ENCODE measurements at regions not wholly inside any gene's neighbourhood (a gene's known extent, or its start where the extent isn't known, plus 50 kb on each side); places are given as distances from the start of the nearest gene placed in this dataset.

DNA sequence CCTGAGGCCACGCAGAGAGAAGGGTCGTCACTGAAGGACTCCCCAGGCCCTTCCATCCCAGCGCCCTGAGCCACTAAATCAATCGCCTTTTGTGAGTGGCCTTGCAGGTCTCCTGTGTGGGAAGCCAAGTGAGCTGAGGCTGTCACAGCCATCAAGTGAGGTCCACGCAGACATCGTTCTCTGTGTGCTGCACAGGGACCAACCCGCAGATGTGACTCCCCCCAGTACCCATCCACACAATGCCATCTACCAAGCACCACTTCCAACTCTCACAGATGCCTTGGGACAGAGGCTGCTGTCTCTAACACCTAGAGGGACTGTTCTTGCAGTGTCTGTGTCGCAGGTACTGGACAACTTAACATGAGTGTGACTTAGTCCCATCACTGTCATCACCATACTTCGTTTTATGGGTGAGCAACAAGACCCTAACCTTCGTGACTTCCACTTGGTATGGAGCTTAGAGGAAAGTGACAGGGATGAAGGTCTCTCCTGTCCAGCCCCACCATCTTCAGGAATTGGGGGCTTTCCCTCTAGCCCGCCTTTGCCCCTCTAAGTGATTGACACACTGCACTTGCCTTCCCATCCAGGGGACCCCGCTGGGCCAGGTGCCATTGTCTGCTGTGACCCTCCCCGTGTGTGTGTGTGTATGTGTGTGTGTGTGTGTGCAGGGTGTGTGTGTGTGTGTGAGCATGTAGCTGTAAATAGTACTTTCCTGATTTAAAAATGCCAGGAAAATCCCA lies 51.4 kb upstream of the TMEM72 start:
- Mint-ChIP-seq H3K4me1 (ENCODE audit: insufficient read depth, unreplicated experiment) (no peaks in the 10 kb centered on the region), H3K4me3 (ENCODE audit: unreplicated experiment) (no peak overlapping the region), H3K36me3 (ENCODE audit: insufficient read depth, unreplicated experiment) (no peaks in the 10 kb centered on the region), H3K27ac (ENCODE audit: low read depth, unreplicated experiment) (no peak overlapping the region), H3K9me3 (ENCODE audit: unreplicated experiment) (no peaks in the 10 kb centered on the region), H3K27me3 (ENCODE audit: insufficient read depth, unreplicated experiment) (no peaks in the 10 kb centered on the region)
- TF ChIP-seq, protein P1, sequence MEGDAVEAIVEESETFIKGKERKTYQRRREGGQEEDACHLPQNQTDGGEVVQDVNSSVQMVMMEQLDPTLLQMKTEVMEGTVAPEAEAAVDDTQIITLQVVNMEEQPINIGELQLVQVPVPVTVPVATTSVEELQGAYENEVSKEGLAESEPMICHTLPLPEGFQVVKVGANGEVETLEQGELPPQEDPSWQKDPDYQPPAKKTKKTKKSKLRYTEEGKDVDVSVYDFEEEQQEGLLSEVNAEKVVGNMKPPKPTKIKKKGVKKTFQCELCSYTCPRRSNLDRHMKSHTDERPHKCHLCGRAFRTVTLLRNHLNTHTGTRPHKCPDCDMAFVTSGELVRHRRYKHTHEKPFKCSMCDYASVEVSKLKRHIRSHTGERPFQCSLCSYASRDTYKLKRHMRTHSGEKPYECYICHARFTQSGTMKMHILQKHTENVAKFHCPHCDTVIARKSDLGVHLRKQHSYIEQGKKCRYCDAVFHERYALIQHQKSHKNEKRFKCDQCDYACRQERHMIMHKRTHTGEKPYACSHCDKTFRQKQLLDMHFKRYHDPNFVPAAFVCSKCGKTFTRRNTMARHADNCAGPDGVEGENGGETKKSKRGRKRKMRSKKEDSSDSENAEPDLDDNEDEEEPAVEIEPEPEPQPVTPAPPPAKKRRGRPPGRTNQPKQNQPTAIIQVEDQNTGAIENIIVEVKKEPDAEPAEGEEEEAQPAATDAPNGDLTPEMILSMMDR (IDR thresholded peaks at IDR 0.05; ENCODE audit: unreplicated experiment) = no peak
- ChIA-PET CTCF (interaction anchor here (0.5 to 2.2 kb wide), 6 partner anchors 18 to 1734 kb away, joined by 3 to 15 read pairs (median 4); no protein-coding TSS in a partner anchor), POLR2A (no interaction called here)
- intact Hi-C loops (cut with micrococcal nuclease) = loop anchor here (5.0 to 10.0 kb wide), 2 partner anchors 395 to 472 kb away; partner anchors contain the start of gene CXCL12
- no TSS peak for BruUV-seq (replicated peaks)
- DNase-seq (ENCODE audit: unreplicated experiment) = no peak

DNA sequence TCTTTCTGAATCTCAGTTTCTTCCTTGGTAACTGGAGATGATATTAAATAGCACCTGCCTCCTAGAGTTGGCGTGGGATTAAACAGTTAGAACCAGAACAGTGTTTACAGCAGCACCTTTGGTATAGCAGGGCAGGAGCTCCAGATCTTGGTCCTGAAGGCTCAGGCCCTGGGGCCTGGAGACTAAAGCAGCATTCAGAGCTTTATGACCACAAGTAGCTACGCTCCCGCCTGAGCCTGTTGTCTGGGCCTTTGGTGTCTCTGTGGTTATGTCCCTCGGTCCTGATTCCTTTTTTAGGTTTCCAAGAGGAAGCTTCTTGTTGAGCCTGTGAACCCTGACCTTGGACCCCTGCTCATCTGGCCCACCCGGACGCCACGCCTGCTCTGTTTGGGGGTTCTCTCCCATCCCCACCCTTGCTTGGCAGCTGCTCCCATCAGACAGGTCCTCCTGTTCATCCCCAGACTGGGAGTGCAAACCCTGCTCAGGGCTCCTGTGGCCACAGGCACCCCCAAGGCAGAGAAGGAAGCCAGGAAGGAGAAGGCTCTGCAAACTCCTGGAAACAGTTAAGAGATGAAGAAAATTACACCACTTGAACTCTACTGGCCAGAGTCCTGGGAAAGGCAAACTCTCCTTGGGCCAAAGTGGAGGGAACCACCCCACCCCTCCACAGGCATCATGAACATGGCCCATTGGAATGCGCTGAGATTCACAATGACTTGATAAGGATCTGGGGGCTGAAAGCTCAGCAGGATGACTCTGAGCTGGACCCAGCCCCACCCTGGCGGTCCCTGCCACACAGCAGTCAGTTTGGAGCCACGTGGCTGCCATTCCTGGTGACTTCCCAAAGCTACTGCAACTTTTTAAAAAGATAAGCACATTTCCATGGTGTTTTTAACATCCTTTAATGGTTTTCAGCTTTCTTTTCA lies 50.1 kb upstream of the TMEM72 start:
- H3K36me3 Mint-ChIP-seq (ENCODE audit: insufficient read depth, unreplicated experiment) = no peaks in the 10 kb centered on the region
- BruUV-seq (replicated peaks) = no TSS peak
- TF ChIP-seq, protein P1 (IDR thresholded peaks at IDR 0.05; ENCODE audit: unreplicated experiment) = no peak
- DNase-seq (ENCODE audit: unreplicated experiment) = no peak
- CTCF ChIA-PET = interaction anchor here (0.7 to 2.2 kb wide), 5 partner anchors 27 to 1190 kb away, joined by 3 to 15 read pairs (median 3); no protein-coding TSS in a partner anchor
- intact Hi-C loops (cut with micrococcal nuclease) = no loop called here
- H3K4me3 Mint-ChIP-seq (ENCODE audit: unreplicated experiment) = no peak overlapping the region
- no peak overlapping the region for H3K27ac Mint-ChIP-seq (ENCODE audit: low read depth, unreplicated experiment)
- H3K4me1 Mint-ChIP-seq (ENCODE audit: insufficient read depth, unreplicated experiment) = no peaks in the 10 kb centered on the region
- H3K27me3 Mint-ChIP-seq (ENCODE audit: insufficient read depth, unreplicated experiment) = peaks cover 5% of the 10 kb centered on the region
- no peaks in the 10 kb centered on the region for H3K9me3 Mint-ChIP-seq (ENCODE audit: unreplicated experiment)
- POLR2A ChIA-PET = no interaction called here

All from MCF 10A (cell line).